HG03558 (cell line): ENCODE measurements at regions not wholly inside any gene's neighbourhood (a gene's known extent, or its start where the extent isn't known, plus 50 kb on each side); places are given as distances from the start of the nearest gene placed in this dataset.

Experiments
- ATAC-seq: cut with Tn5 transposase; IDR thresholded peaks from one replicate; pipeline ENCODE4 v1.9.1; 2021; ENCODE audit warnings: moderate number of reproducible peaks; ENCODE audit not compliant: unreplicated experiment; ENCODE audit errors: extremely low read depth

- no peak for ATAC-seq
These were observed 359.6 kb downstream of the RNF144B start for GRCh38 chr6:18746727-18747126.

GRCh38 chr6:18748314-18748713 lies 361.2 kb downstream of the RNF144B start:
- ATAC-seq = no peak

GRCh38 chr6:18752278-18753068 lies 365.3 kb downstream of the RNF144B start:
- no peak for ATAC-seq

- ATAC-seq = no peak
These were observed 365.9 kb downstream of the RNF144B start for GRCh38 chr6:18753076-18753475.

GRCh38 chr6:18763086-18763485 lies 375.9 kb downstream of the RNF144B start:
- ATAC-seq = no peak

GRCh38 chr6:18784794-18785193 lies 397.6 kb downstream of the RNF144B start:
- no peak for ATAC-seq

- no peak for ATAC-seq
These were observed 398.8 kb downstream of the RNF144B start for GRCh38 chr6:18785810-18786490.

GRCh38 chr6:18792866-18793265 lies 405.7 kb downstream of the RNF144B start:
- ATAC-seq = no peak

GRCh38 chr6:18795726-18796125 lies 408.6 kb downstream of the RNF144B start:
- no peak for ATAC-seq

GRCh38 chr6:18820725-18821124 lies 433.6 kb downstream of the RNF144B start:
- ATAC-seq = no peak

- no peak for ATAC-seq
These were observed 436.7 kb downstream of the RNF144B start for GRCh38 chr6:18823782-18824386.

- ATAC-seq = no peak
These were observed 442.2 kb downstream of the RNF144B start for GRCh38 chr6:18829272-18829870.

- no peak for ATAC-seq
These were observed 448.8 kb downstream of the RNF144B start for GRCh38 chr6:18835976-18836375.

- ATAC-seq = no peak
These were observed 449.9 kb downstream of the RNF144B start for GRCh38 chr6:18837013-18837412.

- ATAC-seq = no peak
These were observed 455.4 kb downstream of the RNF144B start for GRCh38 chr6:18842534-18842933.

GRCh38 chr6:18845896-18846295 lies 458.7 kb downstream of the RNF144B start:
- no peak for ATAC-seq

GRCh38 chr6:18846327-18846726 lies 459.2 kb downstream of the RNF144B start:
- no peak for ATAC-seq

GRCh38 chr6:18861204-18861603 lies 474.1 kb downstream of the RNF144B start:
- ATAC-seq = no peak

GRCh38 chr6:18883268-18883667 lies 496.1 kb downstream of the RNF144B start:
- no peak for ATAC-seq

GRCh38 chr6:18883851-18884250 lies 496.7 kb downstream of the RNF144B start:
- ATAC-seq = no peak
